Spleen (tissue), 11 donors: ENCODE measurements at regions not wholly inside any gene's neighbourhood (a gene's known extent, or its start where the extent isn't known, plus 50 kb on each side); places are given as distances from the start of the nearest gene placed in this dataset.
A peak's percentile ranks its signal among the peaks of the same experiment; 100 is the strongest.
"Not testable (repeated sequence)": the region's sequence is repeated elsewhere in the genome, so short reads cannot be mapped to it uniquely, and the experiment has no call there.

Source experiments
- DNase-seq: peaks from one replicate; pipeline ENCODE4 v3.0.0-alpha.2; 2020
- H3K27ac ChIP-seq, 8 donors: fragments of 200-600 bp; sonication (generic) in 7 of 8; 1 replicate in 4 of 8; 2 replicates in 4 of 8; pipeline versions ENCODE4 v1.5.0 to v1.8.0; 2016 to 2021; ENCODE audit warnings: inconsistent platforms in 4 of 8, mild to moderate bottlenecking in 4 of 8, moderate library complexity in 1 of 8
- H3K27me3 ChIP-seq, 7 donors: fragments of 200-600 bp; sonication (generic) in 6 of 7; replicated peaks in 1 of 7; 1 replicate in 4 of 7; 2 replicates in 3 of 7; pipeline versions ENCODE4 v1.5.0 to v1.8.0; 2016 to 2021; ENCODE audit warnings: inconsistent platforms in 3 of 7, mild to moderate bottlenecking in 1 of 7
- H3K36me3 ChIP-seq, 6 donors: fragments of 200-600 bp; sonication (generic) in 5 of 6; 1 replicate in 4 of 6; 2 replicates in 2 of 6; pipeline versions ENCODE4 v1.5.0 to v1.8.0; 2016 to 2021; ENCODE audit warnings: inconsistent platforms in 2 of 6
- H3K4me1 ChIP-seq, 6 donors: fragments of 200-600 bp; sonication (generic) in 5 of 6; 1 replicate in 3 of 6; 2 replicates in 3 of 6; pipeline versions ENCODE4 v1.5.0 to v1.8.0; 2016 to 2021; ENCODE audit warnings: inconsistent platforms in 3 of 6
- H3K4me3 ChIP-seq, 8 donors: fragments of 200-600 bp; sonication (generic) in 7 of 8; 1 replicate in 4 of 8; 2 replicates in 4 of 8; pipeline versions ENCODE4 v1.5.0 to v1.8.0; 2016 to 2021; ENCODE audit warnings: inconsistent platforms in 4 of 8, mild to moderate bottlenecking in 4 of 8, moderate library complexity in 2 of 8
- H3K9me3 ChIP-seq, 8 donors: fragments of 200-600 bp; sonication (generic) in 7 of 8; 1 replicate in 4 of 8; 2 replicates in 4 of 8; pipeline versions ENCODE4 v1.5.0 to v1.8.0; 2016 to 2021; ENCODE audit warnings: inconsistent platforms in 4 of 8
- POLR2A ChIP-seq, 3 donors: fragments of 450-650 bp; IDR thresholded peaks; one replicate each; pipeline ENCODE4 v1.5.1; 2017; ENCODE audit warnings: antibody characterized with exemption in 3 of 3, mild to moderate bottlenecking in 1 of 3
- POLR2AphosphoS5 ChIP-seq, 3 donors: sonication (generic); formaldehyde crosslinking; IDR thresholded peaks; one replicate each; pipeline ENCODE4 v1.5.1; 2017; ENCODE audit warnings: antibody characterized with exemption in 3 of 3
- WGBS, 5 donors: extraction: QIAGEN DNeasy Blood & Tissue Kit in 3 of 5; methylation state at CpG; one replicate each; pipeline versions ENCODE4 v1.1.5 to v1.1.7; 2013 to 2018; 5-methylcytosine and 5-hydroxymethylcytosine counted together
- intact Hi-C: fragments of 100-400 bp; cut with DNase I; formaldehyde crosslinking; loops from one replicate; pipeline ENCODE4 v1.15.0; 2023; ENCODE audit warnings: low total_unique reads
- TF ChIP-seq, protein P1 (sequence below), 11 experiments: fragments of 200-600 bp in 7 of 11; fragments of 450-650 bp in 4 of 11; sonication (generic) in 4 of 11; IDR thresholded peaks in 8 of 11; conservative IDR thresholded peaks in 3 of 11; 1 replicate in 7 of 11; 2 replicates in 4 of 11; pipeline versions ENCODE4 v1.4.0 to v1.8.0; 2016 to 2021; ENCODE audit warnings: antibody characterized with exemption in 11 of 11, inconsistent platforms in 4 of 11, mild to moderate bottlenecking in 1 of 11
- donor health status: healthy with polysubstance abuse.
- donor health status: DM: no; HTN: no; CAD: no; lungs with moderate emphysema.
- donor health status: DM: no; HTN: no; CAD: no.
- donor health status: Bipolar disorder and iron deficiency.
- donor health status: healthy.
- donor health status: DM: no; HTN: no; CAD: no.
- donor health status: DM: yes; HTN: yes; CAD: no.

DNA sequence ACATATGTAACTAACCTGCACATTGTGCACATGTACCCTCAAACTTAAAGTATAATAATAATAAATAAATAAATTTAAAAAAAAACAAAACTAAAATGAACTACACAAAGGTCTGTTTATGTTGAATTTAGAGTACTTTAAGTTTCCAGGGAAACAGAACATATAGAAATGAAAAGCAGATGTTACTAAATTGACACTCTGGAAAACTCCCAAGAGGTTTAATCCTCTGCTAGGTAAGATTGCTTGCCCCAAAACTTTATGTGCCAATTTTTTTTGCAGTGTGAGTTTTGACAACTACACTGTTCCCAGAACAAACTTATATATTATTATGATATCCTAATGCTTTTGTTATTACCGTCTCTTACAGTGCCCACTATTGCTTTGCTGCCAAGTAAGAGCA lies 134.3 kb upstream of the MRPS30 start:
- H3K4me3 ChIP-seq: no peak overlapping the region
- H3K27ac ChIP-seq: no peak overlapping the region
- DNase-seq: no peak
- intact Hi-C loops: no loop called here
- WGBS, 5 donors: 82 to 94% (median 89%) methylated on average over 1 of the region's 1 CpG
- TF ChIP-seq POLR2AphosphoS5 (IDR thresholded peaks at IDR 0.05) (no peak), POLR2A (IDR thresholded peaks at IDR 0.05) (no peak)
- TF ChIP-seq, protein P1, sequence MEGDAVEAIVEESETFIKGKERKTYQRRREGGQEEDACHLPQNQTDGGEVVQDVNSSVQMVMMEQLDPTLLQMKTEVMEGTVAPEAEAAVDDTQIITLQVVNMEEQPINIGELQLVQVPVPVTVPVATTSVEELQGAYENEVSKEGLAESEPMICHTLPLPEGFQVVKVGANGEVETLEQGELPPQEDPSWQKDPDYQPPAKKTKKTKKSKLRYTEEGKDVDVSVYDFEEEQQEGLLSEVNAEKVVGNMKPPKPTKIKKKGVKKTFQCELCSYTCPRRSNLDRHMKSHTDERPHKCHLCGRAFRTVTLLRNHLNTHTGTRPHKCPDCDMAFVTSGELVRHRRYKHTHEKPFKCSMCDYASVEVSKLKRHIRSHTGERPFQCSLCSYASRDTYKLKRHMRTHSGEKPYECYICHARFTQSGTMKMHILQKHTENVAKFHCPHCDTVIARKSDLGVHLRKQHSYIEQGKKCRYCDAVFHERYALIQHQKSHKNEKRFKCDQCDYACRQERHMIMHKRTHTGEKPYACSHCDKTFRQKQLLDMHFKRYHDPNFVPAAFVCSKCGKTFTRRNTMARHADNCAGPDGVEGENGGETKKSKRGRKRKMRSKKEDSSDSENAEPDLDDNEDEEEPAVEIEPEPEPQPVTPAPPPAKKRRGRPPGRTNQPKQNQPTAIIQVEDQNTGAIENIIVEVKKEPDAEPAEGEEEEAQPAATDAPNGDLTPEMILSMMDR (IDR thresholded peaks at IDR 0.05 in 8 of 11, conservative IDR thresholded peaks at IDR 0.05 in 3 of 11): no peak
- H3K36me3 ChIP-seq: no peaks in the 10 kb centered on the region
- no peaks in the 10 kb centered on the region for H3K4me1 ChIP-seq
- H3K27me3 ChIP-seq: no peaks in the 10 kb centered on the region
- peaks cover 0 to 6% (median 0%) of the 10 kb centered on the region in 8 donors for H3K9me3 ChIP-seq

DNA sequence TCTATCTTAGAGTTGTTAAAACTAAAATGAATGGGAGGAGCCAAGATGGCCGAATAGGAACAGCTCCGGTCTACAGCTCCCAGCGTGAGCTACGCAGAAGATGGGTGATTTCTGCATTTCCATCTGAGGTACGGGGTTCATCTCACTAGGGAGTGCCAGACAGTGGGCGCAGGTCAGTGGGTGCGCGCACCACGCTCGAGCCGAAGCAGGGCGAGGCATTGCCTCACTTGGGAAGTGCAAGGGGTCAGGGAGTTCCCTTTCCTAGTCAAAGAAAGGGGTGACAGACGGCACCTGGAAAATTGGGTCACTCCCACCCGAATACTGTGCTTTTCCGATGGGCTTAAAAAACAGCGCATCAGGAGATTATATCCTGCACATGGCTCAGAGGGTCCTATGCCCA lies 140.3 kb upstream of the MRPS30 start:
- intact Hi-C loops, H3K4me1 ChIP-seq, H3K27ac ChIP-seq, H3K4me3 ChIP-seq, H3K36me3 ChIP-seq, H3K27me3 ChIP-seq, DNase-seq: not testable (repeated sequence)
- 83 to 92% (median 89%) methylated on average over 16 of the region's 16 CpGs for WGBS, 5 donors
- H3K9me3 ChIP-seq: peaks cover 0 to 26% (median 3%) of the 10 kb centered on the region in 8 donors

DNA sequence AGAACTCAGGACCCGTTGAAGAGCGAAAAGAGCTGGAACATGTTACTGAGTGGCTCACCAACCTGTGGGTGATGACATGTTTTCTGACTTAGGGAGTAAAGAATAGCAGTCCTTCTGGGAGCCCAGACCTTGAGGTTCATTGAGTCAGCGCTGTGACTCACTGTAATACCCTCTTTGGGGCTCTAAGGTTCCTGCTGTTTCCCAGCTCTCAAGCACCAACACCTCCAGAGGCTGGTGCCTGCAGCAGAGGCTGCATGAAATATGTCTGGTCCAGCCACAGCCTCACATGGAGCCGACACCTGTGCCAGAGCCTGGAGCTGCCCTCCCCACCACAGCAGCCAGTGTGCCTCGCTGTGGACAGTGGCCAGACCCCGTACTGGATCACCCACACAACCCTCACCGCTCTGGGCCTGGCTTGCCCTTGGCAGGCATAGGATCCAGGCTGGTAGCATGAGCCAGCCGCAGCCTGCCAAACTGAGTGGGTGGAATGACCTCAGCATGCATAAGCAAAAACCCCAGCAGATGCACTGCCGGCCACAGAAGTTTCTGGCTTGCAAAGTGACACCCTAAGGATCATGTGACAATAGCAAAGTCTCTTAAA lies 143.5 kb upstream of the MRPS30 start:
- intact Hi-C loops: no loop called here
- peak; percentile 66 for DNase-seq

DNA sequence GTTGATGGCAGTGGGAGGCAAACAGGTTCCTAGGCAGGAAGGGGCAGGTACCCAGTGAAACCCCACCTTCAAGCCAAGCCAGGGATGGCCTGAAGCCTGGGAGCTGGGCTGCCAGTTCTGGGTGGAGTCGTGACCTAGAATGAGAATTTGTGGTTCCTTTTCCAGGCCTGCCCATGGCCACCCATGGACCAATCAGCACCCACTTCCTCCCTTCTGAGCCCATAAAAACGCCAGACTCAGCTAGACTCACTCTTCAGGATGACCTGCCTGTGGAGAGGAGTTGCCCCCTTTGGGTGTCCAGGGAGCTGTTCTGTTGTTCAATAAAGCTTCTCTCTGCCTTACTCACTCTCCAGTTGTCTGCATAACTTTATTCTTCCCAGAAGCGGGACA lies 144.0 kb upstream of the MRPS30 start:
- H3K27ac ChIP-seq: no peak overlapping the region
- TF ChIP-seq, protein P1 (IDR thresholded peaks at IDR 0.05 in 8 of 11, conservative IDR thresholded peaks at IDR 0.05 in 3 of 11): no peak
- TF ChIP-seq POLR2AphosphoS5 (IDR thresholded peaks at IDR 0.05) (no peak), POLR2A (IDR thresholded peaks at IDR 0.05) (no peak)
- intact Hi-C loops: no loop called here
- no peaks in the 10 kb centered on the region for H3K4me1 ChIP-seq
- no peaks in the 10 kb centered on the region for H3K27me3 ChIP-seq
- WGBS, 5 donors: 79 to 88% (median 81%) methylated on average over 3 of the region's 3 CpGs
- H3K36me3 ChIP-seq: no peaks in the 10 kb centered on the region
- no peak overlapping the region for H3K4me3 ChIP-seq
- H3K9me3 ChIP-seq: peaks cover 0 to 30% (median 5%) of the 10 kb centered on the region in 8 donors
- DNase-seq: no peak

More for the DNA sequence above, 143.5 kb upstream of the MRPS30 start:
- Histone ChIP-seq H3K36me3 (no peaks in the 10 kb centered on the region), H3K9me3 (peaks cover 0 to 30% (median 5%) of the 10 kb centered on the region in 8 donors), H3K27ac (no peak overlapping the region), H3K4me3 (no peak overlapping the region), H3K27me3 (no peaks in the 10 kb centered on the region), H3K4me1 (no peaks in the 10 kb centered on the region)
- no peak for TF ChIP-seq POLR2AphosphoS5 (IDR thresholded peaks at IDR 0.05)
- TF ChIP-seq, protein P1 (IDR thresholded peaks at IDR 0.05 in 8 of 11, conservative IDR thresholded peaks at IDR 0.05 in 3 of 11): no peak
- no peak for TF ChIP-seq POLR2A (IDR thresholded peaks at IDR 0.05)
- 81 to 89% (median 83%) methylated on average over 5 to 9 of the region's 9 CpGs for WGBS, 5 donors
